SKM-1 (cell line): ENCODE measurements at regions not wholly inside any gene's neighbourhood (a gene's known extent, or its start where the extent isn't known, plus 50 kb on each side); places are given as distances from the start of the nearest gene placed in this dataset.
A peak's percentile ranks its signal among the peaks of the same experiment; 100 is the strongest.
"Not testable (repeated sequence)": the region's sequence is repeated elsewhere in the genome, so short reads cannot be mapped to it uniquely, and the experiment has no call there.

Experiments used
- DNase-seq: peaks from one replicate; lab custom pipeline; 2025; ENCODE audit not compliant: unreplicated experiment; lab: John Stamatoyannopoulos, UW

DNA sequence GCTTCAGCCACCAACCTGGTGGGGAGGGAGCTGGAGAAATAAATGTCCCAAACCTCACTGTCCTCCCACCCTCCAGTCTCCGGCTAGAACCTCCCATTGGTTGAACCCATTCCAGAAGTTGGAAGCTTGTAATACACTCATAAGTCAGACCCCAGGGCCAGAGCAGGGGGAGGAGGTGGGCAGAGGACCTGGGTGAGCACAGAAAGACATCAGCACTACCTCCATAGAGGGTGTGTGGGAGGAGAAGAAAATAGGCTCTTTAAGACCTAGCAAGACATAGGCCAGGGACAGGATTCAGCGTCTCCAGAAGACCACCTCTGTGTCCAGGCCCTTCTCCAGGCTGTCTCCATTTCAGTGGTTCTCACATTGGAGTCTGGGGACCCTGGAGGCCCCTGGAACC lies 73.3 kb upstream of the TOP1 start:
- DNase-seq: no peak

DNA sequence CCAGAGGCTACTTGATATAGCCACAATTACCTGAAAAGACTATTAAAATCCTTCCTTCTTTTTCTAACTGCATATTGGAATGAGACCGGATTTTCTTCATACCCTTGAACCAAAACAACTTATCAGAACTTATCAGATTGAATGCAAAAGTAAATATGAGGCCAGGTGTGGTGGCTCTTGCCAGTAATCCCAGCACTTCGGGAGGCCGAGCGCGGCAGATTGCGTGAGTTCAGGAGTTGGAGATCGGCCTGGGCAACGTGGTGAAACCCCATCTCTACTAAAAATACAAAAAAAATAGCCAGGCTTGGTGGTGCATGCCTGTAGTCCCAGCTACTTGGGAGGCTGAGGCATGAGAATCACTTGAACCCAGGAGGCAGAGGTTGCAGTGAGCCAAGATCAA lies 72.8 kb upstream of the TOP1 start:
- not testable (repeated sequence) for DNase-seq

DNA sequence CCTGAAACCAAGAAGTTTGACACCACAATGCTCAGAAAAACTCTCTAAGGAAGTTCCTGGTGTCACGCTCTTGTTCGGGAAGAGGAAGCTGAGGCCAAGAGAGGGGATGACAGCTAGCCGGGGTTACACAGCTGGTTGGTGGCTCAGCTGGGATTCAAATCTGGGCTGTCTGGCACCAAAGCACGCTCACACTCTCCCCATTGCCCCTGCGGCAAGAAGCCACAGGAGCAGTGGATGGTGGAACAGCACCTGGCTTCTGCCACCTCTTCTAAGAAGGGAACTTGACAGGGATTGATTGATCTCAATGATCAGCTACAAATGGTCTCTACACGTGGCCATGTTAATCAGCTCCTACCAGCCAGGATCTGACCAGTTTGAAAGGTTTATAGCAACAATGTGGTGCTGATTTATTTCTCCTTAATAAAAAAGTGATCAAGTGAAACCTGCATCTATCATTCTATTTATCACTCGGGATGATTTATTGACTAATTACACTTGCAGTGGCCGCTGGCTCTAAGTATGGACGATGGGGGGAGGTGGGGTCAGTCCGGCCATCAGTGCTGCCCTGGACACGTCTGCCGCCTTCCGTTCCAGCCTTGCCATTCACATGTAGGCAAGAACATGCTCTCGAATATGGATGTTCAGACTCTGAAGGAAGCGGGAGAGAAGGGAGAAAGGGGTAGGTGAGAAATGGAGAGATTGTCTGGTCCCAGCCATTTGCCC lies 71.9 kb upstream of the TOP1 start:
- DNase-seq: peak; percentile 43

DNA sequence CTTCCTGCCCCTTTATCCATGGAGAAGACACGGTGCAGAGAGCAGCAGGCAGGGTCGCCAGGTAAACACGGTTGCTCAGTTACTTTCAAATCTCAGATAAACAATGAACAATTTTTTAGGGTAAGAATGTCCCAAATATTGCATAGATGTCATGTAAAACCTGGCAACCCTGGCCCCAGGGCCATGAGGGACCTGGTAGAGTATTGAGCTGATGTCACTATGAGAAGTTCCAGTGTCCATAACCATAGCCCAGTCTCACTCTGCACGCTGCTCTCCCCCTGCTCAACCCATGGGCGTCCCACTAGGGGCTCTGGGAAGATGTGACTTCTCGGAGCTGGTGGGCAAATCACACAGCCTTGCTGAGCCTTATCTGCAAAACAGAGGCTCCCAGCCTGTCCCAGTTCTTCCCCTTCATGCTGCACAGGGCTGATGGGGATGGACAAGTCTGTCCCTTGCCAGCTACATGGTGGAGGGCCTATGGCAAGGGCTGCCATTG lies 71.3 kb upstream of the TOP1 start:
- no peak for DNase-seq

DNA sequence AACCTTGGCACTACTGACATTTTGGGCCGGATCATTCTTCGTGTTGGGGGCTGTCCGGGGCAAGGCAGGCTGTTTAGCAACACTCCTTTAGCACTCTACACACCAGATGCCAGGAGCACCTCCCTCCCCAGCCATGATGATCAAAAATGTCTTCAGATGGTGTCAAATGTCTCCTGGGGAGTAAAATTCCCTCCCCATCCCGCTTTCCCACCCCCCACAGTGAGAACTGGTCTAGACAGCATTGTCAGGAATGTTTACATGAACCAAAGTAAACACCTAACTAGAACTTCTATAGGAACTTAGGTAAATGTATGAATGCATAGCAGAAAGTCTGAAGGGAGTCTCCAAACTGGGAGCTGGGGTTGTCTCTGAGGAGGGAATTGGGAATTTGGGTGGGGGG lies 70.0 kb upstream of the TOP1 start:
- no peak for DNase-seq

GRCh38 chr20:40959325-40960092 lies 69.1 kb upstream of the TOP1 start:
- no peak for DNase-seq

GRCh38 chr20:40960101-40960500 lies 68.5 kb upstream of the TOP1 start:
- DNase-seq: no peak

DNA sequence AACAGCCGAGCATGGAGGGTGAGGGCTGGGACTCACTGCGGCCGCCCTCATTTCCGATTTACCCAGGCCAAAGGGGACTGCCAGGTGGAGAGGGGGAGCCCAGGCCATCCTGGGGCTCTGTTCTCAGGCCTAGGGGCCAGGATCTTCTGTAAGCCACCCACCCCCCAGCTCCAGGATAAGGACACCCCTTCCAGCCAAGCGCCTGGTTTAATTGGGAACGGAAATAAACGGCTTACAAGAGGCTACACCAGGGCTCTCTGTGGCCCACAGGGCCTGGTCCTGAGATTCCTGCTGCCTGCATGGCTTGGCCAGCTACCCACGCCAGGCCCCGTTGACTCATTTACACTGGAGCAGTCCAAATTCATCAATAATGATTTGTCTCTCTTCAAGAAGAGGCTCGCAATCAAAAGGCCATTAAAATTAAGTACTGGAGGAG lies 68.1 kb upstream of the TOP1 start:
- no peak for DNase-seq

- no peak for DNase-seq
These were observed 67.4 kb upstream of the TOP1 start for GRCh38 chr20:40961176-40961575.

DNA sequence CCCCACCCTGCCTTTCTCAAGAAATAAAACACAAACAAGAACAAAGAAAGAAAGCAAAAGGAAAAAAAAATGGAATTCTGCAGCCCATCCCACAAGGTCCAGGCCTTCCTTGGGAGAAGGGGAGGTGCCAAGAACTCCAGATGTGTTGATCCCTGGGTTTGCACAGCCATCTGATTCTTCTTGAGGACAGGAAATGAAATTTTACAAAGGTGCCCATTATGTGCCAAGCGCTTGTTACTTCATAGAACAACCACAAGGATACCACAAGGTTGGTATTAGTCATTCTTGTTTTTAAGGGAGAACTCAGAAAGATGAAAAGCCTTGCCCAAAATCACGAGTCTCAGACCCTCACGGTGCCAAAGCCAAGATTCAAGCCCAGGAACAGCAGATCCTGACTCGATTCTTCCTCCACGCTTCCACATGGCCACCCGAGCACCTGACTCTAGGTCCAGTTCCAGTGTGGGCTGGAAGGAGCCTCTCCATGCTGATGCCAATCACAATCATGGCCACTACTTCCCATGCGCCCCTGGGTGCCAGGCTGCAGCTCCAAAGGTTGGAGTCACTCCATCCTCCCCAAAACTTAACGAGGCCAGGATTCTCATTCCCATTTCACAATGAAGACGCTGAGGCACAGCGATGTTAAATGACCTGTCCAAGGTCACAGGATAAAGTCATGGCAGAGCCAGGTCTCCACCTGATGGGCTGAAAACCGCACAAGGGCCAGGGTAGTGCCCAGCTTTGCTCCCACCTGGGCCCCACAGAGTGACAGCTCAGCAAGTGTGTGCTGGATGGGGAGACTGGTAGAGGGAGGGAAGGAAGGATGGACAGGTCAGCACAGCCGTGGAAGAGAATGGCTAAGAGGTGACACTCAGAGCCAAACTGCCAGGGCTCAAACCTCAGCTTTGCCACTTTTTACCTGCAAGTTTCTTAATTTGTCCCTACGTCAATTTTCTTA lies 66.7 kb upstream of the TOP1 start:
- DNase-seq: no peak

- peak; percentile 25 for DNase-seq
These were observed 65.7 kb upstream of the TOP1 start for GRCh38 chr20:40962733-40963504.

GRCh38 chr20:40963505-40963845 lies 65.1 kb upstream of the TOP1 start:
- DNase-seq: no peak

- no peak for DNase-seq
These were observed 63.0 kb upstream of the TOP1 start for GRCh38 chr20:40965671-40966070.

DNA sequence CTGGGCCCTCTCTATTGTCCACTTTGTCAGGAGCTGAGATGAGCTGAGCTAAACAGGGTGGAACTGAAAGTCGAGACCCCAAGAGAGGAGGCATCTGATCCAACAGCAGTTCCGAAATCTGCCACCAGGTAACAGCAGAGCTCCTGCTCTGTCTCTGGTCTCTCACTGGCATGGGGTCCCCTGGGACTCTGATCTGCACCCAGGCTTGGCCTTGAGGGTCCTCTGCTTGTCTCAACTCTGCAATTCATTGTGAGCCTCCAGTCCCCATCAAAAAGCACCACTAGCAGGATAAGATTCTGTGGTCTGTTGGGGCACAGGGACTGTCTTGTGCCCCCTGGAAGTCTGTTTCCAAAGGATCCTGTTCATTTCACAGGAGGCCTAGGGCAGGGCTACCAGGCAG lies 62.5 kb upstream of the TOP1 start:
- no peak for DNase-seq

GRCh38 chr20:40966516-40967185 lies 62.0 kb upstream of the TOP1 start:
- DNase-seq: no peak

DNA sequence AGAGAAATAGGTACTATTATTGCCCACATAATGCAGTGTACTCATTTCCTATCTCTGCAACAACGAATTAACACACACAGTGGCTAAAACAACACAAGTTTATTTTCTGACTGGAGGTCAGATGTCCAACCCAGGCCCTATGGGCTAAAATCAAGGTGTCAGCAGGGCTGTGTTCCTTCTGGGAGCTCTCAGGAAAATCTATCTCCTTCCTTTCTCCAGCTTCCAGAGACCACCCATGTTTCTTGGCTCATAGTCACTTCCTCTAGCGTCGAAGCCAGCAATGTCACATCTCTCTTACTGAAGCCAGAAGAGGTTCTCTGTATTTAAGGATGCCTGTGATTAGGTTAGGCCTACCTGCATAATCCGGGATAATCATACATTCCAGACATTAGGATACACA lies 60.9 kb upstream of the TOP1 start:
- DNase-seq: no peak

DNA sequence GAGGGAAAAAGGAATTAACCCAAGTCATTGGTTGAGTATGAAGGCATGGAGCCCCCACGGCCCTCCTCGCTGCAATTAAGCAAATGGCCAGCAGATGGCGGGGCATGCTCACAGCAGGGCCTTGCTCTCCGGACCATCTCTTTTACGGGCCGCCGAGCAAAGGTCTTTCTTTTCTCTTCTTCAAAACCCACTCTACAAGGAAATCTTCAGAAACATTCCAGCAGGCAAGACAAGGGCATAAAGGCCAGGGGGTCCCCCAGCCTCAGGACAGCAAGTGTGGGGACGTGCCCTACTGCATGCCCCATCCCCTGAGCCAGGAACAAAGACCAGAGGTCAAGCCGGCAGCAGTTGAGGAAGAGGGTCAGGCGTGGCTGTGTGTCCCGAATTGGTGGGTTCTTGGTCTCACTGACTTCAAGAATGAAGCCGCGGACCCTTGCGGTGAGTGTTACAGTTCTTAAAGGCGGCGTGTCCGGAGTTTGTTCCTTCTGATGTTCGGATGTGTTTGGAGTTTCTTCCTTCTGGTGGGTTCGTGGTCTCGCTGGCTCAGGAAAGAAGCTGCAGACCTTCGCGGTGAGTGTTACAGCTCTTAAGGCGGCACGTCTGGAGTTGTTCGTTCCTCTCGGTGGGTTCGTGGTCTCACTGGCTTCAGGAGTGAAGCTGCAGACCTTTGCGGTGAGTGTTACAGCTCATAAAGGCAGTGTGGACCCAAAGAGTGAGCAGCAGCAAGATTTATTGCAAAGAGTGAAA lies 59.6 kb upstream of the TOP1 start:
- peak; percentile 53 for DNase-seq

GRCh38 chr20:40970218-40970617 lies 58.4 kb upstream of the TOP1 start:
- no peak for DNase-seq

- DNase-seq: no peak
These were observed 51.4 kb upstream of the TOP1 start for GRCh38 chr20:40977218-40977617.
